CD4-positive, alpha-beta T cell treated with Interleukin-17A for 1 hour (primary cell): ENCODE measurements at regions not wholly inside any gene's neighbourhood (a gene's known extent, or its start where the extent isn't known, plus 50 kb on each side); places are given as distances from the start of the nearest gene placed in this dataset.

Experiments
- DNase-seq: peaks from one replicate; pipeline ENCODE4 v3.0.0-alpha.2; 2020

DNA sequence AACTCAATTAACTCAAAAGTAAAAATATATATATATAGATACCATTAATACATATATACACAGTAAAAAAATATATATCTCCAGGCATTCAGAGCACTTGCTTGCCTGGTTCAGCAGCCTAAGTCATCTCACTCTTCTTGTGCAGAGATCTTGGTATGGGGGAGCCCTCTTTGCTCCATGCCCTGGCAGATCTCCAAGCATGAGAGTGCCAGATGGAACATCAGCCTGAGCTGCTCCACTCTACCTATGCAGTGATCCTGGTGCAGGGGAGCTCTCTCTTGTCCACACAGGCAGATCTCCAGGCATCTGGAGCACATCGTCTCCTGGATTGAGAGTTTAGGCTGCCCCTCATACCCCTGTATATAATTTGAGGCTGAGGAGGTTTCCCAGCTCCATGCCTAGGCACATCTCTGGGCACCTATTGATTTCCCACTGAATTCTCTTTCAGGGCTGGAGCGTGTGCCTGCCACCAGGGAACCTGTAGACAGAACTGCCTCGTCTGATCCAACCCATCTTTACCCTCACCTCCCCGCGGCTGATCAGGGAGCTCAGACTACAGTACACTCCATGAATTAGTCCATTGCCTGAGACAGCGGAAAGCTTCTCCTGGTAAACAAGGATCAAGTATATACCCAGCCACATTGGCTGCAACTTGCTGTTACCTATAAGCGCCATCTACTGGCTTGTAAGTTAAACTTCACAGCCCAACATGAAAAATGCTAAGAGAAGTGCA, 342.4 kb upstream of the GRIA1 start:
- DNase-seq = no peak

DNA sequence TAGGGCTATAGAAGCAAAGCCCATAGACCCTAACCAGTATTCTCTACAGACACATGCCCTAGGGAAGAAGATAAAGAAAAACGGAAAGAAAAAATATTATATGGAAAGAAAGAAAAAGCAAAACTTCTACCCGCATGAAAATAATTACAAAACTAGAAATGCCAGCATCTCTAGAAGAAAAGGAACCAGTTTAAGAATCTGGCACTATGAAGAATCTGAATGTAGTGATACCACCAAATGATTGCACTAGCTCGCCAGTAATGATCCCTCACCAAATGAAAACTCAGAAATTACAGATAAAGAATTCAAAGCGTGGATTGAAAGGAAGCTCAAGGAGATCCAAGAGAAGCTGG, 341.9 kb upstream of the GRIA1 start:
- DNase-seq = no peak

GRCh38 chr5:153151558-153151957, 338.9 kb upstream of the GRIA1 start:
- no peak for DNase-seq

GRCh38 chr5:153153086-153153485, 337.4 kb upstream of the GRIA1 start:
- no peak for DNase-seq

DNA sequence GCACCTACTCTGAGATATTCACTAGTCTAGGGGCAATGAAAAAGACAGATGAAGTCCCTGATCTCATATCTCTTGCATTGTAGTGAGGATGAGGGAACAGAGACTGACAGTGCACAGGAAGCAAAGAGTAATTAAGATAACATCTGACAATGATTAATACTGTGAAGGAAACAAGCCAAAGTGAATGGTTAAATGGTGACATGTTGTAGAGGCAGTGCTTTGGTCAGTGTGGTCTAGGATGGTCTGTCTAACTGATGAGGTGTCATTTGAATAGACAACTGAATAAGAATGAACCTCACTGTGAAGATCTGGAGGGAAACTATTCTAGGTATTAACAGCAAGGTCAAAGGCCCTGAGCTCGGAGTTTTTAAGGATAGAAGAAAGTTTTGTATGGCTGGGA, 333.3 kb upstream of the GRIA1 start:
- DNase-seq = no peak

GRCh38 chr5:153158608-153159007, 331.9 kb upstream of the GRIA1 start:
- no peak for DNase-seq

DNA sequence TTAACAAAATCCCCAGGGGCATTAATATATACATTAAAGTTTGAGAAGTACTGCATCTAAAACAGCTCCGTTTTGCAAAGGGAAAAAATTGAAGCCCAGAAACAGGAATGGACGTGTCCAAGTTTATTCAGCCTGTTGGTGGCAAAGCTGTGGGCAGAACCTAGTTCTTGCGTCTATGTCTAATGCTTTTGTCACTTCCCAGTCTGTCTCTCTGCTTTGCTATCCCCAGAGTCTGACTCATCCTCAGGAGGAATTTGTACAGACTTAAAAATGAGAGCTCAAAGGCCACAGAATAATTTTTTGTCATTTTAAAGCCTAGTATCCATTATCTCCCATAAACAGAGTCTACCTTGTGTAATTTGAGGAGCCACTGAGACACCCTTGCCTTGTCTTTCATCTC, 330.9 kb upstream of the GRIA1 start:
- DNase-seq = no peak

DNA sequence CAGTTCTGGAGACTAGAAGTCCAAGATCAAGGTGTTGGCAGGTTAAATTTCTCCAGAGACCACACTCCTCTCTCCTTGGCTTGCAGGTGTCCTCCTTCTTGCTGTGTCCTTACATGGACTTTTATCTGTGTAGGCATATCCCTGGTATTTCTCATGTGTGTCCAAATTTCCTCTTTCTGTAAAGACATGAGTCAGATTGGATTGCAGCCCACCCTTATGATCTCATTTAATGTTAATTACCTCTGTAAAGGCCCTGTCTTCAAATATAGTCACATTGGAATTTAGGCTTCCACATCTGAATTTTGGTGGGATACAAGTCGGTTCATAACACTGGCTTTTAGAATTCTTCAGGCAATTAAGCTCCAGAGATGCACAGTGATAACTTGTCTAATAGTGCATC, 322.2 kb upstream of the GRIA1 start:
- no peak for DNase-seq

DNA sequence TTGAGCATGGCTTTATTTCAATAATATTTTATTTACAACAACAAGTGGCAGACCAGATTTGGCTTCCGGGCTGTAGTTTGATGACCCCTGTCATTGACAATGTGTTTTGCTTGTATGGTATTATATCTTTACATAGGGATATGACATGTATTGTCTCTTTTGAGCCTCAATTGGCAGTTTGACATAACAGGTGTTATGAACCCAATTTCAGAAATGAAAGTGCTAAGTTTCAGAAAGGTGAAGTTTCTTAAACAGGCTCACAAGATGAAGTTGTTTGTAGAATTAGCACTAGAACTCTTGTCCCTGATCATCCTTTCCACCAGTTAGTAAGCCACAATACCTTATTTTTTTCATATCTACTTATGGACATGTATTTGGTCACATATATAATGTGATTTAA, 303.0 kb upstream of the GRIA1 start:
- no peak for DNase-seq

GRCh38 chr5:153206361-153206760, 284.1 kb upstream of the GRIA1 start:
- no peak for DNase-seq

DNA sequence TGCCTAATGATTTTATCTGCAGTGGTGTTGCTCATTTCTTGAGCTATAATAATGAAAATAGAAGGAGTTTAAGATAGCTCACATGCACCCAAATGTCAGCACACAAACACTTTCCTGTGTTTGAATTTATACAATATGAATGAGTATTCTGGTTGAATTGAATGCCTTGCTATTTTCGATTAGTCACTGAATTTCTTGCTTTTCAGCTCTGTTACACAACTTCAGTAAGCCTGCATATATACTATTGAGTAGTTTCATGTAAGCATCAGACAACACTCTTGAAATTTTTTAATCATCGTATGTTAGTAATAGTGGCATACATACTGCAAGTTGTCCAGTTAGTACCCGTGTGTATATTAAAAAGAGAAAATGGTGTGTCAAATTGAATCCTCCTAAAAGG, 281.5 kb upstream of the GRIA1 start:
- no peak for DNase-seq

- DNase-seq = no peak
Observed at GRCh38 chr5:153209687-153210086, 280.8 kb upstream of the GRIA1 start.

DNA sequence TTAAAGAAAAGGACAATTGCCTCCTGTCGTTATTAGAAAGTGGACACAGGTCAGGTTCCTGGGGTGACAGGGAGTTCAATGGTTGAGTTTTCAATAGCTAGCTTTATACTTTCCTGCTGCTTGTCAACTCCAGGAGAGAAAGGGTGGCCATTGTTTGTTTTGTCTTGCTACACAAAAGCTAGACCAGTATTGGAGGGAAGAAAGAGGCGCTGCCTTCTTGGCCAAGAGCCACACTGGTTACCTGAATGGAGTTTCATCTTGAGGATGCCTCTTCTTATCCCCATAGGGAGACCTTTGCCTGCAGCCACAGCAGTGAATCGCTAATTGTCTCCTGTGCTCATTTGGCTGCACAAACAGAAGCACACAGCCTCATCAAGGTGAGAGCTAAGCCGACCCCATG, 279.4 kb upstream of the GRIA1 start:
- no peak for DNase-seq

DNA sequence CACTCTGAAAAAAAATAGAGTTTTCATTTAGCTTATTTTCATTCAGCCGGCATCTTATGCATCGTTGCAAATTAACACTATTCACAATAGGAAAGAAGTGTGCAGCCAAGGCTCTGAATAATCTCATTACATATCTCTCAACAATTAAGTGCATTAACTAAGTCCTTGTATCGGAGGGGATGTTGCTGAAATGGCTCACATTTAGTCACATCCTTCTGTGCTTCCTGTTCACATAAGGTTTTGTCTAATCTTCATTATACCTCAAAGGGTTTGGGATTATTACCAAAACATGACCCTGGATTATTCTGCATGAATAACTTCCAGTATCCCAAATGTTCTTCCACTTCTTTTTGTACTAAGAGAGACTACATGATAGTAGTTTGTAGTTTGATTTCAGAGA, 278.0 kb upstream of the GRIA1 start:
- no peak for DNase-seq

GRCh38 chr5:153222936-153223335, 267.5 kb upstream of the GRIA1 start:
- DNase-seq = no peak

DNA sequence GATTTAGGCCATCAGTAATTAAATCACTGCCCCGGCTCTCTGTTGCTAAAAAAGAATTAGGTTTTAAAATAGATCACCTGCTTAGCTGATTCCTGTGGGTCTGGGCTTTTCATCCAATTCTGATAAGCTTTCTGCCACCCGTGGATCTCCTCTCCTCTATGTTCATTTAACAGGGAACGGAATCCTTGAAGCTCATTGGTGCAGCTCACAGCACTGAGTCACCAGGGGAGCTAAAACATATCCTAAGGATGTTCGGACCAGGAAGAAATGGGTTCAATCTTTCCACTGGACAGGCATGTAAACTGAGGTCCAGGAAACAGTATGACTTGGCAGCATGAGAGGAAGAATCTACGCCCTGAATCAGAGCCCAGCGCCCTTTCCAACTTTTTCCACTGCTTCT, 267.1 kb upstream of the GRIA1 start:
- no peak for DNase-seq

DNA sequence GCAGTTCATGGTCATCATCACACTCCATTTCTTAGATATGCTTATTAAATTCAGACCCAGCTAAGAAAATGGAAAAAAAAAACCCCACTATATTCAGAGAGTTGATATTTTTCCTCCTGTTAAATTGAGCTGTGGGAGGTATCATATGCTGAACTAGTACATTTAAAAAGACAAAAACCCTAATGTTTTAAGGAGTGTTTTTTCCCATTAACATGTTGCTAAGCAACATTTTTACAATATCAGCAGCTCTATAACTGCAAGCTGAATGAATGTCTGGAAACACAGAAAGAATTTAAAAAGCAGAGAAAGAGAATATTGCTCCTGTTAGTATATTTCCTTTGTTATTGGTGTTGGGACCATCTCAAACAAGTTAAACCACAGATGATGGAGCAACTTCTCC, 265.8 kb upstream of the GRIA1 start:
- no peak for DNase-seq

DNA sequence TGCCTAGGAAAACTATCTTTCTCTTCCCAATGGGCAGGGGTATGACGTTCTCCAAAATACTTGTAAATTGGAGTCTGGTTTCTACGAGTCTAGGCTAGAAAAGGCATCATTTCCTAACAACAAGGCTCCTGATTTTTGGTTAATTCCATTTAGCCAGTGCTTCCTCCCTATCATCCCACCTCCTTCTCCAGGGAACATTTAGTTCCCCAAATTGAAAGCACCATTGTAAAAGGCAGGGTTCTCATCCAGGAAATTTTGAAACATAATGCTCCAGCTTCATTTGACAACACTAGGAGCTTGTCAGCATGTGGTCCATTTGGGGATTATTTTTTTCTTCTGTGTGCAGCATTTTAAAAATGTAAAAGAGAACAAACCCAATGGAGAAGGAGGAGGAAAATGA, 256.5 kb upstream of the GRIA1 start:
- no peak for DNase-seq

DNA sequence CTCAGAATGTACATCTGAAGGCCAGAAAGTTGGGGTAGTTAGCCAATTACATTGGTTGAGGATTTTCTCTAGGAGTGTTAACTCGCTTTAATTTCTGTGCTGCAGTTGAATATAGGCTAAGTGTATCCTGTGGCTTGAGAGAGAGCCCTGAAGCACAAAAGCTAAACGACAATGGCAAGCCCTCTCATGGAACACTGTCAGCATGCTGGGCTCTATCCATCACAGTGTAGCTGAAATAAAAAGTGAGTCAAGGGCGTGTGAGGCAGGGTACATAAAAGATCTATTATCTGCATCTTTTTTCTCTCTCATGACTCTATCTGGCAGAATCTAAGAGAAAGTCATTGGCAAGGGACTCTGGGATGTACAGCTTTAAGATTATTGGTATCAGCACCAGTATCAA, 254.2 kb upstream of the GRIA1 start:
- DNase-seq = no peak

DNA sequence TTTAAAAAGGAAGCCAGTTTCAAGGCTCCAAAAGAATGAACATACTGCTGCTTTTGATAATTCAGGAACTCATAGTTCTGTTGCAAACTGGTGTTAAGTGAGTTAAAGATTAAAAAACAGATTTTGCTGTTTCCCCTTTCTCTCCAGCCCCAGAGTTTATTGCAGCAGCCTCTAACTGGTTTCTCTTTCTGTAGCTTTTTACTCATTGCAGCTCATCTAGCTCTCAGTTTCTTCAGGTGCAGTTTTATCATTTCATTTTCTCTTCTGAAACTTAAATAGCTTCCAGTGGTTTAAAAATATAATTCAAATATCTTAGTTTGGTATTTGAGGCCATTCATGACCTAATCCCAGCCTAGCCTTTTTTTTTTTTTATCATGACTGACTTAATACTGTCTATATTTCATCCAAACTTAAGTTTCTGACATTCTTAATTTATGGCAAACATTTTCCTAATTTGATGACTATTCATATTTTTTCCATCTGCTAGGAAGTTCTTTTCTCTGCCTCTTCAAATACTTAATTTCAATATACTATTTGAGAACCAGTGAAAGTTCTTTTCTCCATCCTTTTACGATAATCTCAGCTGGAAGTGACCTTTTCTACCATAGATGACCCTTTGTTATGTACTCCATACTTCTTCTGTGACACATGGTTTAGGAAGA, 252.7 kb upstream of the GRIA1 start:
- no peak for DNase-seq

DNA sequence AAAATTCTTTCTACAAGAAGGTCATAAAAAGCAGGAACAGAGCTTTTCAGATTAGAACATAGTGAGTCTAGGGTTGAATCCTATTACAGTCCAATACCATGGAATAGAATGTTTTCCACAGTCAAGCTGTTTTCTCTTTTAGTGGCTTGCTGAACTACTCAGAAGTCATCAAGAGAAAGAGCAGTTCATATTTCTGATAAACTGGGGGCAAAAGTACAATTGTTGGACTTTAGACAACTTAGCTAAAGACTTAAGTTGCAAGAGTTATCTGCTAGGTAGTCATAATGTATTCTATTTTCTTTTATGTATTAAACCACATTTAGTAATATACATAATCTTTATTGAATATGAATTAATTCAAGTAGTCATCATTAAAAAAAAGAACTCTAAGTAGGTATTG, 233.1 kb upstream of the GRIA1 start:
- no peak for DNase-seq

GRCh38 chr5:153258469-153258868, 232.0 kb upstream of the GRIA1 start:
- DNase-seq = no peak

GRCh38 chr5:153267506-153267905, 223.0 kb upstream of the GRIA1 start:
- DNase-seq = no peak

DNA sequence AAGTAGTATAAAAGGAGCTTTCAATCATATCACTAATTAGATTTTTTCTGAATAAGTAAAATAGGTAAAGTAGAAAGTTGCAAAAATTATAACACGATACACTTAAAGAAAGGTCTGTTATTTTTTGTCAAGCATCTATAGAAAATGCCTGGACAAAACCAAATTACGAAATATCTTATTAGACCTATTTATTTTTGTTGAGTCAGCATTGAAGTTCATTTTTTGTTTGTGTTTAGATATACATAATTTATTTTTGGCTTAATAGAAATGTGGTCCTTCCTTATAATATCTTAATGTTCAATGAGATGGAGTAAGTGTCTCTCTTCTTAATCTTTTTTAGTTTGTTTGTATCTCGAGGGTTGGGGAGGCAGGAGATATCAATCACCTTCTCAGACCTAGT, 214.8 kb upstream of the GRIA1 start:
- DNase-seq = no peak

- no peak for DNase-seq
Observed at GRCh38 chr5:153276151-153276550, 214.3 kb upstream of the GRIA1 start.
